GM23338 (cell line): ENCODE measurements at regions not wholly inside any gene's neighbourhood (a gene's known extent, or its start where the extent isn't known, plus 50 kb on each side); places are given as distances from the start of the nearest gene placed in this dataset.
A peak's percentile ranks its signal among the peaks of the same experiment; 100 is the strongest.

Experiments
- CREB1 ChIP-seq: fragments of 250-450 bp; sonication (Bioruptor Pico); IDR thresholded peaks from 2 replicates; pipeline ENCODE4 v1.5.0; 2020; ENCODE audit warnings: low read depth, mild to moderate bottlenecking, moderate library complexity
- ETS1 ChIP-seq: IDR thresholded peaks from 2 replicates; pipeline ENCODE4 v1.6.1; 2016; ENCODE audit warnings: antibody characterized with exemption
- EZH2 ChIP-seq: fragments of 200-600 bp; sonication (generic); IDR thresholded peaks from one replicate; pipeline ENCODE4 v1.8.0; 2017; ENCODE audit warnings: antibody characterized with exemption, mild to moderate bottlenecking, low read depth; ENCODE audit not compliant: unreplicated experiment
- EZH2phosphoT487 ChIP-seq: fragments of 200-600 bp; sonication (generic); IDR thresholded peaks from one replicate; pipeline ENCODE4 v1.8.1; 2018; ENCODE audit warnings: antibody characterized with exemption; ENCODE audit not compliant: unreplicated experiment
- POLR2AphosphoS5 ChIP-seq: IDR thresholded peaks from 2 replicates; pipeline ENCODE4 v1.6.1; 2016; ENCODE audit warnings: antibody characterized with exemption, low read depth
- REST ChIP-seq: IDR thresholded peaks from one replicate; pipeline ENCODE4 v1.6.1; 2018; ENCODE audit warnings: antibody characterized with exemption; ENCODE audit not compliant: unreplicated experiment
- TF ChIP-seq, protein P1 (sequence below), 2 experiments: fragments of 200-600 bp in 1 of 2; sonication (generic) in 1 of 2; conservative IDR thresholded peaks; 2 replicates each; pipeline versions ENCODE4 v1.5.1 to v1.6.1; 2016 to 2017; ENCODE audit warnings: antibody characterized with exemption in 2 of 2, low read depth in 2 of 2, mild to moderate bottlenecking in 2 of 2, moderate library complexity in 1 of 2

DNA sequence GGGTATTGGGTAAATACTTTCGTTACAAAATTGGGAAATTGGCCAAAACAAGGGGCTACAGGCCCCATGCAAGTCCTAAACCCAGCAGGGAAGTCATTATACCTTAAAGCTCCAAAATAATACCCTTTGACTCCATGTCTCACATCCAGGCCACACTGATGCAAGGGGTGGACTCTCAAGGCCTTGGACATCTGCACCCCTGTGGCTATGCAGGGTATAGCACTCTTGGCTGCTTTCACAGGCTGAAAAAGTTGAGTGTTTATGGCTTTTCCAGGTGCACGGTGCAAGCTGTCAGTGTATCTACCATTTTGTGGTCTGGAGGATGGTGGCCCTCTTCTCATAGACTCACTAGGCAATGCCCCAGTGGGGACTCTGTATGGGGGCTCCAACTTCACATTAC lies 326.5 kb downstream of the TEX13C start:
- TF ChIP-seq, protein P1, sequence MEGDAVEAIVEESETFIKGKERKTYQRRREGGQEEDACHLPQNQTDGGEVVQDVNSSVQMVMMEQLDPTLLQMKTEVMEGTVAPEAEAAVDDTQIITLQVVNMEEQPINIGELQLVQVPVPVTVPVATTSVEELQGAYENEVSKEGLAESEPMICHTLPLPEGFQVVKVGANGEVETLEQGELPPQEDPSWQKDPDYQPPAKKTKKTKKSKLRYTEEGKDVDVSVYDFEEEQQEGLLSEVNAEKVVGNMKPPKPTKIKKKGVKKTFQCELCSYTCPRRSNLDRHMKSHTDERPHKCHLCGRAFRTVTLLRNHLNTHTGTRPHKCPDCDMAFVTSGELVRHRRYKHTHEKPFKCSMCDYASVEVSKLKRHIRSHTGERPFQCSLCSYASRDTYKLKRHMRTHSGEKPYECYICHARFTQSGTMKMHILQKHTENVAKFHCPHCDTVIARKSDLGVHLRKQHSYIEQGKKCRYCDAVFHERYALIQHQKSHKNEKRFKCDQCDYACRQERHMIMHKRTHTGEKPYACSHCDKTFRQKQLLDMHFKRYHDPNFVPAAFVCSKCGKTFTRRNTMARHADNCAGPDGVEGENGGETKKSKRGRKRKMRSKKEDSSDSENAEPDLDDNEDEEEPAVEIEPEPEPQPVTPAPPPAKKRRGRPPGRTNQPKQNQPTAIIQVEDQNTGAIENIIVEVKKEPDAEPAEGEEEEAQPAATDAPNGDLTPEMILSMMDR (conservative IDR thresholded peaks at IDR 0.05; ENCODE audit: low read depth in 2 of 2), result peak; percentile 37 to 56; a peak in 3 of 4 replicates
- TF ChIP-seq EZH2 (no peak), REST (no peak), POLR2AphosphoS5 (no peak), ETS1 (no peak), EZH2phosphoT487 (no peak), CREB1 (CRISPR knock-in tag) (no peak)
